AG04449 (cell line): ENCODE measurements at regions not wholly inside any gene's neighbourhood (a gene's known extent, or its start where the extent isn't known, plus 50 kb on each side); places are given as distances from the start of the nearest gene placed in this dataset.
A peak's percentile ranks its signal among the peaks of the same experiment; 100 is the strongest.

Experiments
- CTCF ChIA-PET: fragments of 350-600 bp; formaldehyde crosslinking; extraction: SDS; loops from one replicate; lab custom pipeline; 2021; ENCODE audit warnings: antibody characterized with exemption; lab: Yijun Ruan, JAX
- POLR2A ChIA-PET: fragments of 400-600, 350-600 bp; formaldehyde crosslinking; extraction: SDS; loops from one replicate; lab custom pipeline; 2020; ENCODE audit warnings: antibody characterized with exemption, inconsistent platforms; lab: Yijun Ruan, JAX
- DNase-seq: peaks from one replicate; pipeline ENCODE4 v3.0.0-alpha.2; 2010; ENCODE audit warnings: low read depth, low spot score
- H3K4me3 ChIP-seq: 2 replicates; pipeline ENCODE4 v1.5.1; 2011; ENCODE audit warnings: low read depth, mild to moderate bottlenecking, control low read depth, low read length
- TF ChIP-seq, protein P1 (sequence below): IDR thresholded peaks from one replicate; pipeline ENCODE4 v1.5.1; 2011; ENCODE audit warnings: mild to moderate bottlenecking, moderate library complexity, low read length, control low read depth, inconsistent platforms; ENCODE audit not compliant: insufficient read depth; ENCODE audit errors: missing control alignments

DNA sequence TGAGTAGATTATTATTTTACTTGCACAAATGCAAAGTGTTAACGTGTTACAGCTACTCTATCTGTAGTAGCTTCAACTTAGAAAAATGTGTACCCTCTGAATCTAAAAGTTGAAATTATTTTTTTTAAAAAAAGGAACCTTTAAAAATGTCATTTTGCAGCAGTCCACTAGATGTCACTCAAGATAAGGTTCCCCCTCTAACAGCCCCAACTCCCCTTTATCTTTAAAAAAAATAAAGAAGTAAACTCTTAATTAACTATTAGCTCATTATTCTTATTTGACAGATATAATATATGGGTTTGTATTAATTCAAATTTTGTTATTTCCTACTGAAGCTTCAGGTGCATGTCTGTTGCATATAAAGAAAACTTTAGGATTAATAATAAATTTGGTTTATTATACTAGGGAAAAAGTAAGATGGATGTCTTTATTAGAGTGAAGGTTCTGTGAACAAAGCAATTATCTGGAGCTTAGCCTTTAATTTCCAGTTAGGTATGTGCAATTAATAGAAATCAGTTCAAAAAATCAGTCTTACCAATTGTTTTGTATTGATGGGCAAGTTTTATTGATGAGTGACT is 288.5 kb downstream of the VGLL3 start:
- ChIA-PET POLR2A (no interaction called here), CTCF (interaction anchor here (0.7 to 2.9 kb wide), 14 partner anchors 9 to 1299 kb away, joined by 3 to 15 read pairs (median 4); no protein-coding TSS in a partner anchor)
- H3K4me3 ChIP-seq, result no peak overlapping the region
- no peak for DNase-seq
- TF ChIP-seq, protein P1, sequence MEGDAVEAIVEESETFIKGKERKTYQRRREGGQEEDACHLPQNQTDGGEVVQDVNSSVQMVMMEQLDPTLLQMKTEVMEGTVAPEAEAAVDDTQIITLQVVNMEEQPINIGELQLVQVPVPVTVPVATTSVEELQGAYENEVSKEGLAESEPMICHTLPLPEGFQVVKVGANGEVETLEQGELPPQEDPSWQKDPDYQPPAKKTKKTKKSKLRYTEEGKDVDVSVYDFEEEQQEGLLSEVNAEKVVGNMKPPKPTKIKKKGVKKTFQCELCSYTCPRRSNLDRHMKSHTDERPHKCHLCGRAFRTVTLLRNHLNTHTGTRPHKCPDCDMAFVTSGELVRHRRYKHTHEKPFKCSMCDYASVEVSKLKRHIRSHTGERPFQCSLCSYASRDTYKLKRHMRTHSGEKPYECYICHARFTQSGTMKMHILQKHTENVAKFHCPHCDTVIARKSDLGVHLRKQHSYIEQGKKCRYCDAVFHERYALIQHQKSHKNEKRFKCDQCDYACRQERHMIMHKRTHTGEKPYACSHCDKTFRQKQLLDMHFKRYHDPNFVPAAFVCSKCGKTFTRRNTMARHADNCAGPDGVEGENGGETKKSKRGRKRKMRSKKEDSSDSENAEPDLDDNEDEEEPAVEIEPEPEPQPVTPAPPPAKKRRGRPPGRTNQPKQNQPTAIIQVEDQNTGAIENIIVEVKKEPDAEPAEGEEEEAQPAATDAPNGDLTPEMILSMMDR, result peak; percentile 22

DNA sequence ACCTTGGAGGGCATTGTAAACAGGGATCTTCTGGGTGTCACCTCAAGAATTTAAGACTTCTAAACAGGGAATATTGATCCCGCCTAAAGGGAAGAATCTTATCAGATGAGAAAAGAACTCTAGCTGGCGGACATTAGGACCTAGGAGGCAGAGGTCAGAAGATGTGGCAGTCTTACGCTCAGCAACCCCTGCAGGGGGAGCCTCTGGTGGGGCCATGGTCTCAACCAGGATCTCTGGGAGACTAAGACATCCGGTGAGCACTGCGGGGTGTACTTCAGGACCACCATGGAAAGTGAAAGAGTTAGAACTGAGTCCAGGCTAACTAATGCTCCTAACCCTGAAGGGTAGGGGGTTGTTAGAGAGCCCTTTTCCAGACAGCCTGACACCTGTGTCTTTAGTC is 295.2 kb downstream of the VGLL3 start:
- ChIA-PET POLR2A (no interaction called here), CTCF (no interaction called here)
- no peak for DNase-seq
- H3K4me3 ChIP-seq, result no peak overlapping the region
- TF ChIP-seq, protein P1, result no peak

DNA sequence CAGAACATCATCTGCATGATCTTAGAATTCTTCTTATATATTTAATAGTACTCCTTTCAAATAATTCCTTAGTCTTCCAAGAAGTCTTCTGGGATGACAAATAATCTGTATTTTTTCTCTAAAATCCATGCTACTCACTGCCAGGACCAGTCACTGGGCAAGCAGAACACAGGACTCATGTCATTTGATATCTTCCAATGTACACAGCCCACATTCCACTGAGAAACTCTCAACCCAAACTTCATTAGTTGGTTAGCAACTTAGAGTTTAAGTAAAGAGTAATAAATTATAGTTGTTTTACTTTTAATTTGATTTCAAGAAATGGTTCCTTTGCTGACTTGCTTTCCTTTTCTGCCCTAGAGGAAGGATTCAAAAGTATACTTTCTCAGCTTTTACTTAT is 317.0 kb downstream of the VGLL3 start:
- DNase-seq, result no peak
- TF ChIP-seq, protein P1, result no peak
- H3K4me3 ChIP-seq, result no peak overlapping the region
- ChIA-PET CTCF (no interaction called here), POLR2A (no interaction called here)

DNA sequence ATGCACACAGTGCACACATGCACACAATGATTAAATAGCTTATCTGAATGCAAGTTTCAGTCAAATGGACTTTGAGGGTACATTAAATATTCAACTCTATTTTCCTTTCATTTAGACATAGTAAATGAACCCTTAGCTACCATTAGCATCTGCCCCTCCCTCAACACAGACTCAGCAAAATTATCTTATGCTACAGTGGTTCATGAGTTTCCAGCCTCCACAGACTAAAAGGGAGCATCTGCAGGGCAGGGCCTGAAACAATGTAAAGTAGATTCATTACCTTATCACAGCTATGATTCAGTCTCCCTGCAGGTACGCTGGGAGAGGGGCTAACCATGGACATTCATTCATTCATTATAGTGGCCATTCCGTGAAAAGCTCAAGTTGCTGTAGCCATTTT is 329.1 kb downstream of the VGLL3 start:
- TF ChIP-seq, protein P1, result no peak
- no peak overlapping the region for H3K4me3 ChIP-seq
- CTCF ChIA-PET, result no interaction called here
- DNase-seq, result no peak
- POLR2A ChIA-PET, result no interaction called here

DNA sequence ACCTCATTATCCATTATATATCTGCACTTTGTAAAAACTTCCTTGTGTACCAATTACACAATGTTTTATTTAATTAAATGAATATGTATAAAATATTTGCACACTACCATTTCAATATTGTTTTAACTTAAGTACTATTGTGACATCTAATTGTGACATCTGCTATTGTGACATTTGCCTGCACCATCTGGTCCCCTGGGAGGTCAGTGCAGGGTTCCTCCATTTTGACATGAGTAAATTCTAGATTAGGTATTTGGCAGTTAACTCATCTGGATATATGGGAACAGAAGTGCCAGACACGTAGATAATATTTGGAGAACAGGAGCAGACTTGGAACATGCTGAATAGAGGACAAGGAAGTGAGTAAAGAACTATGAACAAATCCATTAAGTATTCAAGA is 332.1 kb downstream of the VGLL3 start:
- TF ChIP-seq, protein P1, result no peak
- no peak overlapping the region for H3K4me3 ChIP-seq
- no peak for DNase-seq
- CTCF ChIA-PET, result no interaction called here
- POLR2A ChIA-PET, result no interaction called here

DNA sequence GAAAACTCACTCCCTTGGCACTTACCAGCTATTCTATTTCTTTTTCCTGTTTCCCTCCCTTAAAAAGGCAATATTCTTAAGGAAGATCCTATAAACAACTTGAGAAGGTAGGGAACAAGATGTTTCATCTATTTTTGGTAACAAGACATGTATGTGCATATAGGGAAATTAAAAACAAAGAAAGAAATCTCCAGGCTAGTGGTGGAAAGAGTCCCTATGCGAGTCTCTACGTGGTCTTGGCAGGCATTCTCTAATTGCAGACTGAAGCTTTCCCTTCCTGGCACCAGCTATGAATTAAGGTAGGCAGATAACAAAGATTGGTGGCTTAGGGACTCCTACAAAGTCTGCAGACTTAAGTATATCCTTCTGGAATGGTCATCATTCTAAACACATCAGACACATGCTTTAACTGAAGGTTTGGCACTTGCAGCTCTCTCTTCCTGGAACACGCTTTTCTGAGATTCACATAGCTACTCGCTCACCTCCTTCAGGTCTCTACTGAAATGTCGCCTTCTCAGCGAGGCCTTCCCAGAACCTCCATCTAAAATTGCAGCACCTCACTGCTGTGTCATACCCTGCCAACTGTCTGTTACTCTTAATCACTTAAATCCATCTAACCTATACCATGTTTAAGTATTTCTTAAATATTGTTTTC is 336.0 kb downstream of the VGLL3 start:
- TF ChIP-seq, protein P1, result no peak
- DNase-seq, result no peak
- no peak overlapping the region for H3K4me3 ChIP-seq
- ChIA-PET POLR2A (no interaction called here), CTCF (no interaction called here)
